Activated T-cell treated with anti-CD3 and anti-CD28 coated beads, Interleukin-2, amount 50 U/mL, for 48 hours (primary cell): ENCODE measurements at regions not wholly inside any gene's neighbourhood (a gene's known extent, or its start where the extent isn't known, plus 50 kb on each side); places are given as distances from the start of the nearest gene placed in this dataset.
"Not testable (repeated sequence)": the region's sequence is repeated elsewhere in the genome, so short reads cannot be mapped to it uniquely, and the experiment has no call there.

Experiments
- DNase-seq, 2 experiments: peaks; one replicate each; pipeline ENCODE4 v3.0.0-alpha.2; 2020

GRCh38 chr6:168255283-168255881 lies 64.2 kb downstream of the DACT2 start:
- no peak for DNase-seq

DNA sequence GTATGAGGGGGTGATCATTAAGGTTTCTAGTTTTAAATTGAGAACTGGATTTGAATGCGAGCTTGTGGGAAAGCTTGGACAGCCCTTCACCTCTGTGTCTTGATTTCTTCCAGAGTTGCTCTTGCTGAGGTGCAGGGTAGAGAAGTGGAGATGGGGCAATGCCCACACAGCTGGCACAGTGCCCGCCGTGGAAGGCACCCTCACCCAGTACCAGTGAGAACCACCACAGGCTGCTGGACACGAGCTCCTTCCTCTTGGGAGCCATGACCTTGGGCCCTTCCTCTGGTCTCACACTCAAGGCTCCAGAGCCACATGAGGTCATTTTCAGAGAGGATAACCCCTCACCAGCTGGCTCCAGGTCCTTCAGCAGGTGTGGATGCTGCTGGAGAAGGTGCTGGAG lies 67.3 kb downstream of the DACT2 start:
- no peak for DNase-seq

DNA sequence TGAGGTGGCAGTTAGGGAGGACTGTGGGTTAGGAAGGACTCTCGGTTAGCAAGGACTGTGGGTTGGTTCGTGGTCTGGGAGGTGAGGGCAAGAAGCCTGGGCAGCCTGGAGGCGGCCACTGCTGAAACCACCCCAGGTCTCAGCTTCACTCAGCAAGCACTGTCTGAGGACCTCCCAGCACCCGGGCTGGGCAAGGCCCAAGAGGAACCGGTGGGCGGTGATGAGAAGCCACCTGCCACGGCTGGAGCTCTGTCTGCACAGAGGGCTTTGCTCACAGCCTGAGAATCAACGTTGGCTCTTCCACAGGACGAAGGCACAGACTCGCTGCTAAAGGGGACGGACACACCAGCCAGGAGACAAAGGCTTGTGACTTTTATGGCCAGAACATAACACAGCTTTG lies 69.3 kb downstream of the DACT2 start:
- DNase-seq, result no peak

GRCh38 chr6:168249746-168250145 lies 69.8 kb downstream of the DACT2 start:
- DNase-seq, result no peak

DNA sequence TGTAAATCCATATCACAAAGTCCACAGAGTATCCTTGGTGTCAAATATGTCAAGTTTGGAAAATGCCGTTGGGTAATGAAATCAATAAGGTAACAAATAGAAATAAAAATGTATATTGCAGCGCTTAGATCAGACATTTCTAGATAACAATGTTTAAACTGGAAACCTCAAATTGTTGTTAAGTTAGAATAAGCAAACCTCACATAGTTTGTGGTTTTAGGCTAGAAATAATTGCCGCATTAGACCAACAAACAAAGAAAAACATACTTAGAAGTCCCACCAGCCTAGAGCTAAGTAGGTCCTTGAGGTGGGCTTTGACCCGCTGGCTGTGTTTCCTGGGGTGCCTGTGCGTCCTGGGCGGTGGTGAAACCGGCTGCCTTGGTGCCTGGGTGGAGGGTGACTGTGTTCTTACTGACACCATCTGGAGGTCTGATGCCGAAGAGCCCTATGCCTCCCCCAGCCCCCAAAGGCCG lies 71.4 kb downstream of the DACT2 start:
- no peak for DNase-seq

- DNase-seq, result no peak
These were observed 72.0 kb downstream of the DACT2 start for GRCh38 chr6:168247443-168248147.

GRCh38 chr6:168244961-168245551 lies 74.5 kb downstream of the DACT2 start:
- DNase-seq, result no peak

- no peak for DNase-seq
These were observed 75.7 kb downstream of the DACT2 start for GRCh38 chr6:168243812-168244376.

DNA sequence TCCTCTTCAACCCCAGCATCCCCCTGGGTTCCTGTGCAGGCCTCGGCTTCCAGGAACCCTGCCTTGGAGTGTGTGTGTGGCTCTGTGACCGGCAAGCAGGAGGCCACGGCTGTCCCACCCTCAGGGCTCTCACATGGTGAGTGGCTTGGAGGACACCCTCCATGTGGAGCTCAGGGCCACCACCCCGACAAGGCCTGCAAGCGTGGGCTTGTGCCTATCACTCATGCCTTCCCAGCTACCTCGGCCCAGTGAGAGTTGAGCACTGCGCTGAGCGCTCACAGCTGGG lies 76.7 kb downstream of the DACT2 start:
- no peak for DNase-seq

DNA sequence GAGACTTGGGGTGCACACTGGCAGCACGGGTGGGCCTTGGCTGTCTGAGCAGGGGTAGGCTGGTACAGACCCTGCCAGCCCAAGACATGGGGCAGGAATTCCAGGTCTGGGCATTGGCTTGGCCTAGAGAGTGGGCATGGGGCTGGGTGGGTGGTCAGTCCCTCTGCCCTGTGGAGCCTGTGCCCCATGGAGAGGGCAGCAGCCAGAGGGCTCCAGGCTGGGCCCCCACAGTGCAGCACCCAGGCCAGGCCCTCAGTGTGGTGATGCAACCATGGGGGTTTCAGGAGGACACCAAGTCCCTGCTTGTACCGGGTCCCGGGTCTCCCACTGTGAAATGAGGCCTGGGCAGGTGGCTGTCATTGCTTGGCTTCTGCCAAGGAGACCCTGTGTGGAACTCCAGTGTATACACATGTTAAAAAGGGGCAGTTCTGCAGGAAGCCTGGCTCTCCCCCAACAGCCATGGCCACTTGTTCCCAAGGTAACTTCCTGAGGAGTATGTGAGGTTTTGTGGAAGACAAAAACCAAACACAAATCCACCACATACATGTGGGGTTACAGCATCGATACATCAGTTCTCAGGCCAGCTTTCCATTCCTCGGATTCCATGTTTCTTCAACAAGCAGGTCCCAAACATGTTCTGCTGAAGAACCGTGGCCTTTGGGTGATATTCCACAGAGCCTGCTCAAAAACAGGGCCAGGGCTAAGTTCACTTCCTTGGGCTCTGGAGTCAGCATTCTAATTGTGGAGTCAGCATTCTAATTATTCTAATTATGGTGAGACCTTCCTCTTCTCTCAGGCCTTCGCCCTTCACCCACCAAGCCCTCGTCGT lies 77.3 kb downstream of the DACT2 start:
- no peak for DNase-seq

DNA sequence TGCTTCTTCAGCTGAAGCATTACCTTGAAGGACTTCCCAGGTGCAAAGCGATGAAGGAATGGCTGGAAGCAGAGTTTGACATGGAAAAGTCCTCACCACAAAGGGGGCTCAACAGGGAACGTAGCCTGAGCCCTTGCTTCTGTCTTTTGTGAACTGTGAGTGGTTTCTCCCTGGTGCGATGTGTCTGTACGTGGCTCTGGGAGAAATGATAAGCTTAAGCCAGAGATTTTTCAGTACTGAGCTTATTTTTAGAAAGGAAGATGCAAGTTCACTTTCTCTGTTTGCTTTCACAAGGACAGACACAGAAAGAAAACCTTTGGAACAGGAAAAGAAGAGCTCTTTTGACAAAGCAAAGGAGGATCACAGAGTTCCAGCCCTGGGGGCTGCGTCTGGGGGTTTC lies 79.4 kb downstream of the DACT2 start:
- no peak for DNase-seq

DNA sequence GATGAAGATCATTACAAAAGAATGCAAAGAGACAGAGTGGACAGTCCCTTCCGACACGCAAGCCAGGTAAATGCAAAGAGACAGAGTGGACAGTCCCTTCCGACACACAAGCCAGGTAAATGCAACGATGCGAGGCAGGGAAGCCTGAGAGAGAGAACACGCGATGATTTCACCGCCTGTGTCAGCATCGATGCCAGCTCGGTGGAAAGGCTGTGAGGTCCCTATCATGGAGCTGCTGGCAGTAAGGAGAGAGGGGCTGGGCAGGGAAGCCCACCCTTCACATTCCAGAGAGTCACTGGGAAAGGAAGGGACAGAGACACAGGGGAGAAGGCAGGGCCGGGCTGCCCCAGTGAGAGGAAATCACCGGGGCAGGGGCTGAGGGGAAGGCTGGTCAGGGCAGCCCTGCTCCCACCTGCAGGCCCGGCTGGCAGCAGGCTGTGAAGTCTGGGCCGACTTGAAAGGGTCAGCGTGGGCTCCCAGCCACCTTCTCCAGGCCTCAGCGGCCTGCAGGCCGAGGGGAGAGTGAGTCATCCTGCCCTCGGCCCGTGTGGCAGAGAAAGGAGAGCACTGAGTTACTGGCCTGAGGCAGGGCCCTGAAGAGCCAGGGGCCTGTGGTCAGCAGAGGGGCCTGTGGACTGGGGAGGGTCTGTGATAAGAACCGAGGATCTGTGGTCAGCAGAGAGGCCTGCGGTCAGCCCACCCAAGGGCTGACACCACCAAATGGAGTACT lies 80.4 kb downstream of the DACT2 start:
- no peak for DNase-seq

GRCh38 chr6:168238159-168238909 lies 81.2 kb downstream of the DACT2 start:
- DNase-seq, result no peak

GRCh38 chr6:168233875-168234213 lies 85.7 kb downstream of the DACT2 start:
- not testable (repeated sequence) for DNase-seq

DNA sequence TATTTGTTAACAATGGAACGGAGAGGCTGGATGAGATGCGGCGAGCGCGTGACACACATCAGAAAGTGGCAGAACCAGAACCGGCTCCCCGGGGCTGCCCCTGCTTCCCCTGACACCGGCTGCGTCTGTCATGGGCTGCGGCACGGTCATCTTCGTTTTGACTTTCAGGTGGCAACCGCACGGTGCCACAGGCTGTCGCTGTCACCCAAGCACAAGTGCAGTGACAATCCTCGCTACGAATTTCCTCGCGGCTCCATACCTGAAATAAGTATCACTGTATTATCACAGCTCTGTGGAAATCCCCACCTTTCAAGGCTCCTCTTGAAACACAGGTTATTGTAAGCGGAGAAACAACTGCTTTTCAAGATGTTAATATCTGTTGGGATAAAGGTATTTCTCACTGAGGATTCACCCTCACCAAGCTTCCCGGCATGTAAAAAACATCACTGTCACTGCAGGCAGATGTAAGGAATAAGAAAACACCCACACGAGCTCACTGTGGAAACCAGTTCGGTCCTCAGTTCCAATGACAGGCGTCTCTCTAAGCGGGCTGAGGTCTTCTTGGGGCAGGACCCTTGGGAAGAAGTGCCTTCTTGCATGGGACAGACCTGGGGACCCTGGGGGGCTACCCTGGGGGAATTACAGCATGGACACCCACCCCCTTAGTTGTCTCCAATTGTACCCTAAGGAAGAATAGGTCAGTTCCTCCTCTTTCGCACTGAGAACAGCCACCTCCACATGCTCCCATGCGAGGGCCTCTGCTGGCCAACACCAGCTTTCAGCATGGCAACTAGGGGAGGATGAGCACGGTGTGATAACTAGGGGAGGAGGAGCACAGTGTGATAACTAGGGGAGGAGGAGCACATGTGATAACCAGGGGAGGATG lies 86.3 kb downstream of the DACT2 start:
- no peak for DNase-seq

DNA sequence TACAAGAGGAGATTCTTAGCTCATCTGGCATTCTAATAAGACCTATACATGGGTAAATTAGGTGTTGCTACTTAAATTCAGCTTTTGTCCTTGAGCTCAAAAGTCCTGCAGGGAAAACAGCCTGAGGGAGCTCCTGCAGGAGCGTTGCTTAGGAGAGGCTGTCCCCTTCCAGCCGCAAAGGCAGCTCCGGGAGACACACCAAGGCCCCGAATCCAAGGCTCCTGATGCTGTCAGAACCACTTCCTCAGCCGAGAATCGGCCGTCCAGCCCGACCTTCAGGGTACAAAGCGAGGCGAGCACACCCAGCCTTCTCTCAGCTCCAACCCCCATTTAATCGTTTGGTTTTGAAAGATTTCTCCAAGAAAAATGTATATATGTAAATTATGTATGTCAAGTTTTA lies 87.0 kb downstream of the DACT2 start:
- no peak for DNase-seq

GRCh38 chr6:168232062-168232461 lies 87.5 kb downstream of the DACT2 start:
- no peak for DNase-seq

DNA sequence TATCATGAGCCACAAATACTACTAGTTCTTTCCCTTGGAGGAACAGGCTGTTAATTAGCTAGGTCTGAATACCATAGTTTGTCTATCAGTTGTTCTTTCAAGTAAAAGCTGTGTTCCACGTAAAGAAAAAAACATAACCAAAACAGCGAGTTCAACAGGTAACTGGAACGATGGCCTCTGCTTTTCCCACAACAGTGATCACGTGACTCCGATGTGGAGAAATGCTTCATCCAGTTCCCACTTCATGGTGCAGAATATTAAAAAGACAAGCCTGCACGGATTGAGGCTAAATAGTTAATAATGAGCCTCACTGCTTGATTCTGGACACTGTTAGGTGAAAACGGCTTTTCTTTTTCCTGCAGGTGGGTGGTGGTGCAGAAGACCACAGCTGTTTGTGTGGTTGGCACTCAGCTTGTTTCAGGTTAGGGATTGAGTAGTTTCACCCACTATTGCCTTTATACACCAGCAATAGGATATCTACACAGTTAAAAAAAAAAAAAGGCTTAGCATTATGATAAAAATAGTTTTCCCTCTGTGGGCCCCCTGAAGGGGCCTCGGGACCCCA lies 88.1 kb downstream of the DACT2 start:
- DNase-seq, result no peak

GRCh38 chr6:168229368-168229752 lies 90.2 kb downstream of the DACT2 start:
- DNase-seq, result no peak

- no peak for DNase-seq
These were observed 90.8 kb downstream of the DACT2 start for GRCh38 chr6:168228676-168229367.
